Fibroblast of lung (primary cell): ENCODE measurements at regions not wholly inside any gene's neighbourhood (a gene's known extent, or its start where the extent isn't known, plus 50 kb on each side); places are given as distances from the start of the nearest gene placed in this dataset.

Experiments used
- DNase-seq, 2 donors: peaks; one replicate each; pipeline versions ENCODE4 v3.0.0 to v3.0.0-alpha.2; 2010; ENCODE audit warnings: low read depth in 2 of 2
- H2AFZ ChIP-seq: 2 replicates; pipeline ENCODE4 v1.5.1; 2012; ENCODE audit warnings: low read length, control low read depth, inconsistent platforms
- H3K27ac ChIP-seq: 2 replicates; pipeline ENCODE4 v1.5.1; 2011; ENCODE audit warnings: low read length, control low read depth; ENCODE audit not compliant: insufficient read depth
- H3K27me3 ChIP-seq: 2 replicates; pipeline ENCODE4 v1.5.1; 2011; ENCODE audit warnings: mild to moderate bottlenecking, low read length; ENCODE audit not compliant: control insufficient read depth, insufficient read depth
- H3K36me3 ChIP-seq: 2 replicates; pipeline ENCODE4 v1.5.1; 2011; ENCODE audit warnings: low read length; ENCODE audit not compliant: control insufficient read depth, insufficient read depth
- H3K4me1 ChIP-seq: 2 replicates; pipeline ENCODE4 v1.5.1; 2011; ENCODE audit warnings: low read length; ENCODE audit not compliant: control insufficient read depth, insufficient read depth; ENCODE audit errors: extremely low read depth
- H3K4me2 ChIP-seq: 2 replicates; pipeline ENCODE4 v1.5.1; 2011; ENCODE audit warnings: low read length, control low read depth; ENCODE audit not compliant: insufficient read depth; ENCODE audit errors: extremely low read depth
- H3K4me3 ChIP-seq, 4 experiments: fragments of 200-600 bp in 1 of 4; sonication (generic) in 1 of 4; replicated peaks in 1 of 4; 2 replicates each; pipeline ENCODE4 v1.5.1; 2011 to 2016; ENCODE audit warnings: low read length in 4 of 4, low read depth in 3 of 4, mild to moderate bottlenecking in 3 of 4, control low read depth in 2 of 4, inconsistent platforms in 1 of 4, mixed read lengths in 1 of 4; ENCODE audit not compliant: insufficient read depth in 1 of 4; ENCODE audit errors: control extremely low read depth in 1 of 4
- H3K79me2 ChIP-seq: 2 replicates; pipeline ENCODE4 v1.5.1; 2012; ENCODE audit warnings: mild to moderate bottlenecking, low read length, inconsistent platforms; ENCODE audit not compliant: control insufficient read depth, insufficient read depth
- H3K9ac ChIP-seq: 2 replicates; pipeline ENCODE4 v1.5.1; 2011; ENCODE audit warnings: mild to moderate bottlenecking, low read length, control low read depth; ENCODE audit not compliant: insufficient read depth
- H3K9me3 ChIP-seq: 2 replicates; pipeline ENCODE4 v1.5.1; 2012; ENCODE audit warnings: low read depth, low read length; ENCODE audit not compliant: control insufficient read depth, insufficient read depth
- H4K20me1 ChIP-seq: 2 replicates; pipeline ENCODE4 v1.5.1; 2011; ENCODE audit warnings: low read length; ENCODE audit not compliant: control insufficient read depth, insufficient read depth; ENCODE audit errors: extremely low read depth
- EZH2 ChIP-seq: IDR thresholded peaks from 2 replicates; pipeline ENCODE4 v1.5.1; 2012; ENCODE audit warnings: low read length, control low read depth, mild to moderate bottlenecking; ENCODE audit errors: missing control alignments
- TF ChIP-seq, protein P1 (sequence below), 2 donors: IDR thresholded peaks in 1 of 2; conservative IDR thresholded peaks in 1 of 2; 1 replicate in 1 of 2; 2 replicates in 1 of 2; pipeline ENCODE4 v1.5.1; 2011 to 2012; ENCODE audit warnings: low read length in 2 of 2, control low read depth in 1 of 2, inconsistent platforms in 1 of 2, low read depth in 1 of 2, mild to moderate bottlenecking in 1 of 2

DNA sequence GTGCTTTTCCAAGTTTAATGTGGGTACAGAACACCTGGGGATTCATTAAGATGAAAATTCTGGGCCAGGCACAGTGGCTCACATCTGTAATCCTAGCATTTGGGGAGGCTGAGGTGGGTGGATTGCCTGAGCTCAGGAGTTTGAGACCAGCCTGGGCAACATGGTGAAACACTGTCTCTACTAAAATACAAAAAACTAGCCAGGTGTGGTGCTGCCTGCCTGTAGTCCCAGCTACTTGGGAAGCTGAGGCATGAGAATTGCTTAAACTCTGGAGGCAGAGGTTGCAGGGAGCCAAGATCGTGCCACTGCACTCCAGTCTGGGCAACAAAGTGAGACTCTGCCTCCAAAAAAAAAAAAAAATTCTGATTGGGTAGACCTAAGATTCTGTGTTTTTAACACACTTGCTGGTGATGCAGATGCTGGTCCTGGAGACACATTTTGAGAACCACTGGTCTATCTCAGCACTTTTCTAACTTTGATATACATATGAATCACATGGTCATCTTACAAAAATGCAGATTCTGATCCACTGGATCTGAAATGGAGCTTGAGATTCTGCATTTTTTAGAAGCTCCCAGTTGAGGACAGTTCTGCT, 223.8 kb upstream of the SATB1 start:
- H3K9me3 ChIP-seq, result no peaks in the 10 kb centered on the region
- H3K27ac ChIP-seq, result no peak overlapping the region
- no peaks in the 10 kb centered on the region for H3K36me3 ChIP-seq
- TF ChIP-seq, protein P1, sequence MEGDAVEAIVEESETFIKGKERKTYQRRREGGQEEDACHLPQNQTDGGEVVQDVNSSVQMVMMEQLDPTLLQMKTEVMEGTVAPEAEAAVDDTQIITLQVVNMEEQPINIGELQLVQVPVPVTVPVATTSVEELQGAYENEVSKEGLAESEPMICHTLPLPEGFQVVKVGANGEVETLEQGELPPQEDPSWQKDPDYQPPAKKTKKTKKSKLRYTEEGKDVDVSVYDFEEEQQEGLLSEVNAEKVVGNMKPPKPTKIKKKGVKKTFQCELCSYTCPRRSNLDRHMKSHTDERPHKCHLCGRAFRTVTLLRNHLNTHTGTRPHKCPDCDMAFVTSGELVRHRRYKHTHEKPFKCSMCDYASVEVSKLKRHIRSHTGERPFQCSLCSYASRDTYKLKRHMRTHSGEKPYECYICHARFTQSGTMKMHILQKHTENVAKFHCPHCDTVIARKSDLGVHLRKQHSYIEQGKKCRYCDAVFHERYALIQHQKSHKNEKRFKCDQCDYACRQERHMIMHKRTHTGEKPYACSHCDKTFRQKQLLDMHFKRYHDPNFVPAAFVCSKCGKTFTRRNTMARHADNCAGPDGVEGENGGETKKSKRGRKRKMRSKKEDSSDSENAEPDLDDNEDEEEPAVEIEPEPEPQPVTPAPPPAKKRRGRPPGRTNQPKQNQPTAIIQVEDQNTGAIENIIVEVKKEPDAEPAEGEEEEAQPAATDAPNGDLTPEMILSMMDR (conservative IDR thresholded peaks at IDR 0.05 in 1 of 2, IDR thresholded peaks at IDR 0.05 in 1 of 2; ENCODE audit: low read depth in 1 of 2, low read length in 2 of 2), result no peak
- TF ChIP-seq EZH2, result no peak
- no peaks in the 10 kb centered on the region for H3K4me1 ChIP-seq
- no peak for DNase-seq
- no peak overlapping the region for H3K4me3 ChIP-seq
- no peak overlapping the region for H3K4me2 ChIP-seq
- H3K27me3 ChIP-seq, result no peaks in the 10 kb centered on the region
- H4K20me1 ChIP-seq, result no peaks in the 10 kb centered on the region
- no peaks in the 10 kb centered on the region for H3K79me2 ChIP-seq
- no peak overlapping the region for H3K9ac ChIP-seq
- no peak overlapping the region for H2AFZ ChIP-seq

DNA sequence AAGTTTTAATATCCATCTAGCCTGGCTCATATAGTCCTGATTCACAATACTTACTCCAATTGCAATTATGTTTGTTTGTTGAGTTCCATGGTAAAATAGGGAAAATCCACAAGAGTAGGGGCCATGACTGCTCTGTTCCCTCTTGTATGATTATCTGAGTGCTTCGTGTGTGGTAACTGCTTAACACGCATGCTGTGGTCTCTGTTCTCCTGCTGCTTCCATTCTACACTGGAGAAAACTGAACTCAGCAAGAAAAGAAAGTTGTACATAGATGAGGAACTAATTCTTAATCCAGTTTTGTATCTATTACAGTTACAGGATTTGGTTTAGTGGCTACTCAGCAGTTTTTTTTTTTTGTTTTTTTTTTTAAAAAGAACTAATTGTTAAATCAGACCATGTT, 223.0 kb upstream of the SATB1 start:
- Histone ChIP-seq H3K4me3 (no peak overlapping the region), H4K20me1 (no peaks in the 10 kb centered on the region), H3K4me1 (no peaks in the 10 kb centered on the region), H3K9ac (no peak overlapping the region), H3K9me3 (no peaks in the 10 kb centered on the region), H3K79me2 (no peaks in the 10 kb centered on the region), H3K27me3 (no peaks in the 10 kb centered on the region), H2AFZ (no peak overlapping the region), H3K4me2 (no peak overlapping the region), H3K27ac (no peak overlapping the region), H3K36me3 (no peaks in the 10 kb centered on the region)
- DNase-seq, result no peak
- TF ChIP-seq, protein P1 (conservative IDR thresholded peaks at IDR 0.05 in 1 of 2, IDR thresholded peaks at IDR 0.05 in 1 of 2; ENCODE audit: low read depth in 1 of 2, low read length in 2 of 2), result no peak
- TF ChIP-seq EZH2, result no peak

DNA sequence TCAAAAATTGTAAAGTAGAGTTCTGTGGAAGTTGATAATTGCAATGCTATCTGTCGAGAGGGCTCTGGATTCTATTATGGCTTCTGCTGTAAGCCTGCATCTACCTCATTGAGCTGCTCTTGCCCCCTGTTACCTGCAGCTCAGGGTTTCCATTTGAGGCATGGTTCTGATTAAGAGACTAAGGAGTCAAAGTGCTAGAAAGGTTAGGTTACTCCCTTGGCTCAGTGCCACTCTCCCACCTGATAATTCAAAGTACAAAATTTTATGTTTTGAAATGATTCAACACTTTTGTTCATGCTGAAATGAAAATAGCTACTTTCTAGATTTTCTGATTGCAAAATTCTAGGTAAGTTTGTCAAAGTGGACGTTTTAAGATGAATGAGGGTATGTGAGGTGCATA, 220.5 kb upstream of the SATB1 start:
- Histone ChIP-seq H3K4me3 (no peak overlapping the region), H3K36me3 (no peaks in the 10 kb centered on the region), H3K4me1 (no peaks in the 10 kb centered on the region), H4K20me1 (no peaks in the 10 kb centered on the region), H2AFZ (no peak overlapping the region), H3K4me2 (no peak overlapping the region), H3K27me3 (no peaks in the 10 kb centered on the region), H3K9ac (no peak overlapping the region), H3K9me3 (no peaks in the 10 kb centered on the region), H3K79me2 (no peaks in the 10 kb centered on the region), H3K27ac (no peak overlapping the region)
- DNase-seq, result no peak
- TF ChIP-seq, protein P1 (conservative IDR thresholded peaks at IDR 0.05 in 1 of 2, IDR thresholded peaks at IDR 0.05 in 1 of 2; ENCODE audit: low read depth in 1 of 2, low read length in 2 of 2), result no peak
- TF ChIP-seq EZH2, result no peak
